Natural killer cell (primary cell): ENCODE measurements at regions not wholly inside any gene's neighbourhood (a gene's known extent, or its start where the extent isn't known, plus 50 kb on each side); places are given as distances from the start of the nearest gene placed in this dataset.
"Not testable (repeated sequence)": the region's sequence is repeated elsewhere in the genome, so short reads cannot be mapped to it uniquely, and the experiment has no call there.

Experiments used
- ATAC-seq, 3 donors: fragments of 150-1000 bp in 2 of 3; fragments of 200-7000 bp in 1 of 3; cut with Tn5 transposase; 1 replicate in 1 of 3; 2 replicates in 2 of 3; pipeline ENCODE4 v1.10.0; 2021; ENCODE audit warnings: mild to moderate bottlenecking in 2 of 3, moderate library complexity in 2 of 3
- DNase-seq, 2 donors: peaks; one replicate each; pipeline versions ENCODE4 v3.0.0 to v3.0.0-alpha.2; 2013 to 2021; ENCODE audit warnings: mixed read lengths in 1 of 2
- H3K27ac ChIP-seq: one replicate; pipeline ENCODE4 v1.5.1; 2013; ENCODE audit warnings: mild to moderate bottlenecking, low read length
- H3K27me3 ChIP-seq: one replicate; pipeline ENCODE4 v1.6.1; 2013; ENCODE audit warnings: low read length; ENCODE audit not compliant: control insufficient read depth, insufficient read depth
- H3K36me3 ChIP-seq: one replicate; pipeline ENCODE4 v1.6.1; 2013; ENCODE audit warnings: low read length; ENCODE audit not compliant: control insufficient read depth, insufficient read depth
- H3K4me1 ChIP-seq: one replicate; pipeline ENCODE4 v1.6.1; 2013; ENCODE audit warnings: low read length; ENCODE audit not compliant: control insufficient read depth, insufficient read depth
- H3K4me3 ChIP-seq: one replicate; pipeline ENCODE4 v1.5.1; 2013; ENCODE audit warnings: low read length
- H3K9me3 ChIP-seq: one replicate; pipeline ENCODE4 v1.6.1; 2013; ENCODE audit warnings: low read length; ENCODE audit not compliant: control insufficient read depth, insufficient read depth
- H3K27ac Mint-ChIP-seq, 2 donors: one replicate each; pipeline ENCODE4 v1.8.0; 2022; ENCODE audit warnings: mild to moderate bottlenecking in 2 of 2, mixed read lengths in 2 of 2, moderate library complexity in 1 of 2
- H3K27me3 Mint-ChIP-seq, 2 donors: one replicate each; pipeline ENCODE4 v1.8.0; 2022; ENCODE audit warnings: low read depth in 2 of 2, mixed read lengths in 2 of 2
- H3K36me3 Mint-ChIP-seq: one replicate; pipeline ENCODE4 v1.8.0; 2022; ENCODE audit warnings: mixed read lengths
- H3K4me1 Mint-ChIP-seq, 2 donors: one replicate each; pipeline ENCODE4 v1.8.0; 2022; ENCODE audit warnings: mixed read lengths in 2 of 2
- H3K4me3 Mint-ChIP-seq: one replicate; pipeline ENCODE4 v1.8.0; 2022; ENCODE audit warnings: mild to moderate bottlenecking, moderate library complexity, mixed read lengths
- H3K9me3 Mint-ChIP-seq, 2 donors: one replicate each; pipeline ENCODE4 v1.8.0; 2022; ENCODE audit warnings: mixed read lengths in 2 of 2
- CTCF ChIP-seq: fragments of 200-600 bp; IDR thresholded peaks from one replicate; pipeline ENCODE4 v1.8.0; 2022; ENCODE audit warnings: antibody characterized with exemption
- WGBS: methylation state at CpG from one replicate; pipeline ENCODE4 v1.1.7; 2013; ENCODE audit warnings: missing lambda C conversion rate; ENCODE audit not compliant: insufficient coverage; 5-methylcytosine and 5-hydroxymethylcytosine counted together
- intact Hi-C: fragments of 100-400 bp; cut with micrococcal nuclease; formaldehyde crosslinking; loops from one replicate; pipeline ENCODE4 v1.14.2; 2022

- ATAC-seq (no peak), DNase-seq (no peak)
- Mint-ChIP-seq H3K9me3 (no peaks in the 10 kb centered on the region), H3K27ac (no peak overlapping the region), H3K4me1 (no peaks in the 10 kb centered on the region), H3K4me3 (no peak overlapping the region), H3K27me3 (peaks cover 0 to 3% of the 10 kb centered on the region in 2 donors), H3K36me3 (no peaks in the 10 kb centered on the region)
- intact Hi-C loops, result no loop called here
- H3K27ac ChIP-seq, result no peak overlapping the region
- no peaks in the 10 kb centered on the region for H3K36me3 ChIP-seq
- H3K4me3 ChIP-seq, result no peak overlapping the region
- no peaks in the 10 kb centered on the region for H3K9me3 ChIP-seq
- WGBS, result 51% methylated on average over 4 of the region's 4 CpGs
- no peak for TF ChIP-seq CTCF
- no peaks in the 10 kb centered on the region for H3K27me3 ChIP-seq
- no peaks in the 10 kb centered on the region for H3K4me1 ChIP-seq
Measured at GRCh38 chr10:30742471-30742870, 112.9 kb upstream of the LYZL2 start.

- H3K27ac Mint-ChIP-seq, DNase-seq, H3K9me3 Mint-ChIP-seq, H3K27me3 ChIP-seq, H3K36me3 ChIP-seq, intact Hi-C loops, H3K4me3 ChIP-seq, ATAC-seq, H3K4me1 Mint-ChIP-seq, H3K27me3 Mint-ChIP-seq, H3K27ac ChIP-seq, H3K4me1 ChIP-seq, H3K4me3 Mint-ChIP-seq, H3K9me3 ChIP-seq, H3K36me3 Mint-ChIP-seq: not testable (repeated sequence)
- WGBS, result 100% methylated on average over 1 of the region's 1 CpG
Measured at GRCh38 chr10:30740774-30741173, 111.2 kb upstream of the LYZL2 start.

- DNase-seq, result no peak
- ATAC-seq, result no peak
- H3K27ac ChIP-seq, result no peak overlapping the region
- no peak for TF ChIP-seq CTCF
- no peaks in the 10 kb centered on the region for H3K9me3 ChIP-seq
- intact Hi-C loops, result no loop called here
- H3K4me3 ChIP-seq, result no peak overlapping the region
- no peaks in the 10 kb centered on the region for H3K36me3 Mint-ChIP-seq
- H3K4me1 ChIP-seq, result no peaks in the 10 kb centered on the region
- no peak overlapping the region for H3K27ac Mint-ChIP-seq
- no peaks in the 10 kb centered on the region for H3K4me1 Mint-ChIP-seq
- H3K4me3 Mint-ChIP-seq, result no peak overlapping the region
- H3K27me3 ChIP-seq, result no peaks in the 10 kb centered on the region
- WGBS, result 85% methylated on average over 4 of the region's 4 CpGs
- H3K27me3 Mint-ChIP-seq, result peaks cover 0 to 8% of the 10 kb centered on the region in 2 donors
- no peaks in the 10 kb centered on the region for H3K9me3 Mint-ChIP-seq
- H3K36me3 ChIP-seq, result no peaks in the 10 kb centered on the region
Measured at GRCh38 chr10:30738416-30738815, 108.9 kb upstream of the LYZL2 start.

- ATAC-seq (no peak), DNase-seq (no peak)
- Histone ChIP-seq H3K9me3 (no peaks in the 10 kb centered on the region), H3K27me3 (no peaks in the 10 kb centered on the region), H3K4me3 (no peak overlapping the region), H3K36me3 (no peaks in the 10 kb centered on the region), H3K4me1 (no peaks in the 10 kb centered on the region), H3K27ac (no peak overlapping the region)
- TF ChIP-seq CTCF, result no peak
- H3K27ac Mint-ChIP-seq, result no peak overlapping the region
- intact Hi-C loops, result no loop called here
- no peak overlapping the region for H3K4me3 Mint-ChIP-seq
- H3K36me3 Mint-ChIP-seq, result no peaks in the 10 kb centered on the region
- WGBS, result 80% methylated on average over 11 of the region's 11 CpGs
- peaks cover 0 to 8% of the 10 kb centered on the region in 2 donors for H3K27me3 Mint-ChIP-seq
- no peaks in the 10 kb centered on the region for H3K9me3 Mint-ChIP-seq
- H3K4me1 Mint-ChIP-seq, result no peaks in the 10 kb centered on the region
Measured at GRCh38 chr10:30737931-30738391, 108.4 kb upstream of the LYZL2 start.
